SK-N-MC (cell line): ENCODE measurements at regions not wholly inside any gene's neighbourhood (a gene's known extent, or its start where the extent isn't known, plus 50 kb on each side); places are given as distances from the start of the nearest gene placed in this dataset.

ENCODE experiments used
- EZH2 ChIP-seq: fragments of 200-600 bp; sonication (generic); IDR thresholded peaks from one replicate; pipeline ENCODE4 v1.6.1; 2017; ENCODE audit warnings: antibody characterized with exemption
- POLR2AphosphoS5 ChIP-seq: IDR thresholded peaks from 2 replicates; pipeline ENCODE4 v1.6.1; 2012; ENCODE audit warnings: mild to moderate bottlenecking, low read depth, low read length, borderline replicate concordance

GRCh38 chr4:4619821-4620220 lies 78.0 kb upstream of the STX18 start:
- no peak for TF ChIP-seq EZH2
- TF ChIP-seq POLR2AphosphoS5, result no peak
